ENCODE measurements at regions not wholly inside any gene's neighbourhood (a gene's known extent, or its start where the extent isn't known, plus 50 kb on each side); places are given as distances from the start of the nearest gene placed in this dataset.

- H3K27me3 ChIP-seq (ENCODE audit: insufficient read depth, low read length) = peaks cover 4% of the 10 kb centered on the region
- H3K36me3 ChIP-seq (ENCODE audit: insufficient read depth, low read length) = no peaks in the 10 kb centered on the region
- peaks cover 0 to 3% (median 0%) of the 10 kb centered on the region in 8 donors for H3K9me3 Mint-ChIP-seq
- H3K4me1 Mint-ChIP-seq = peaks cover 0 to 1% (median 0%) of the 10 kb centered on the region in 4 donors
- peaks cover 0 to 3% of the 10 kb centered on the region in 2 donors for H3K36me3 Mint-ChIP-seq
- ChIA-PET CTCF (ENCODE audit: partially characterized antibody) (no interaction called here), POLR2A (ENCODE audit: partially characterized antibody) (no interaction called here)
- no peak for DNase-seq
- H3K4me1 ChIP-seq (ENCODE audit: insufficient read depth, low read length) = no peaks in the 10 kb centered on the region
- peaks cover 21 to 26% of the 10 kb centered on the region in 2 donors for H3K27me3 Mint-ChIP-seq
- H3K9me3 ChIP-seq (ENCODE audit: control insufficient read depth in 1 of 2, low read length in 2 of 2) = no peaks in the 10 kb centered on the region
- H3K27ac Mint-ChIP-seq = no peak overlapping the region
- intact Hi-C loops (cut with micrococcal nuclease) = no loop called here
- H3K4me3 Mint-ChIP-seq = no peak overlapping the region
- H3K27ac ChIP-seq (ENCODE audit: low read depth, low read length) = no peak overlapping the region
- H3K4me3 ChIP-seq (ENCODE audit: low read length in 2 of 2) = no peak overlapping the region
Measured at GRCh38 chr4:147050356-147050765, 104.7 kb upstream of the TTC29 start.

- Histone ChIP-seq H3K4me1 (ENCODE audit: insufficient read depth, low read length) (no peaks in the 10 kb centered on the region), H3K4me3 (ENCODE audit: low read length in 2 of 2) (no peak overlapping the region), H3K27ac (ENCODE audit: low read depth, low read length) (no peak overlapping the region), H3K27me3 (ENCODE audit: insufficient read depth, low read length) (peaks cover 4% of the 10 kb centered on the region), H3K9me3 (ENCODE audit: control insufficient read depth in 1 of 2, low read length in 2 of 2) (no peaks in the 10 kb centered on the region), H3K36me3 (ENCODE audit: insufficient read depth, low read length) (no peaks in the 10 kb centered on the region)
- DNase-seq = no peak
- POLR2A ChIA-PET (ENCODE audit: partially characterized antibody) = no interaction called here
- H3K9me3 Mint-ChIP-seq = peaks cover 0 to 3% (median 0%) of the 10 kb centered on the region in 8 donors
- intact Hi-C loops (cut with micrococcal nuclease) = no loop called here
- peaks cover 2 to 6% (median 3%) of the 10 kb centered on the region in 4 donors for H3K4me1 Mint-ChIP-seq
- peaks cover 16 to 20% of the 10 kb centered on the region in 2 donors for H3K27me3 Mint-ChIP-seq
- H3K4me3 Mint-ChIP-seq = no peak overlapping the region
- peaks cover 0 to 3% of the 10 kb centered on the region in 2 donors for H3K36me3 Mint-ChIP-seq
- H3K27ac Mint-ChIP-seq = no peak overlapping the region
- CTCF ChIA-PET (ENCODE audit: partially characterized antibody) = no interaction called here
Measured at GRCh38 chr4:147052361-147052760, 106.7 kb upstream of the TTC29 start.

GRCh38 chr4:147054228-147054872, 108.7 kb upstream of the TTC29 start:
- ChIA-PET POLR2A (ENCODE audit: partially characterized antibody) (no interaction called here), CTCF (ENCODE audit: partially characterized antibody) (no interaction called here)
- peaks cover 4% of the 10 kb centered on the region for H3K27me3 ChIP-seq (ENCODE audit: insufficient read depth, low read length)
- no peak overlapping the region for H3K27ac Mint-ChIP-seq
- peaks cover 9 to 15% of the 10 kb centered on the region in 2 donors for H3K27me3 Mint-ChIP-seq
- no peak overlapping the region for H3K4me3 Mint-ChIP-seq
- intact Hi-C loops (cut with micrococcal nuclease) = no loop called here
- H3K27ac ChIP-seq (ENCODE audit: low read depth, low read length) = no peak overlapping the region
- peaks cover 6 to 12% (median 7%) of the 10 kb centered on the region in 4 donors for H3K4me1 Mint-ChIP-seq
- H3K9me3 ChIP-seq (ENCODE audit: control insufficient read depth in 1 of 2, low read length in 2 of 2) = no peaks in the 10 kb centered on the region
- peaks cover 0 to 3% of the 10 kb centered on the region in 2 donors for H3K36me3 Mint-ChIP-seq
- H3K9me3 Mint-ChIP-seq = peaks cover 0 to 3% (median 0%) of the 10 kb centered on the region in 8 donors
- H3K4me3 ChIP-seq (ENCODE audit: low read length in 2 of 2) = no peak overlapping the region
- no peak for DNase-seq
- H3K36me3 ChIP-seq (ENCODE audit: insufficient read depth, low read length) = no peaks in the 10 kb centered on the region
- H3K4me1 ChIP-seq (ENCODE audit: insufficient read depth, low read length) = no peaks in the 10 kb centered on the region

DNA sequence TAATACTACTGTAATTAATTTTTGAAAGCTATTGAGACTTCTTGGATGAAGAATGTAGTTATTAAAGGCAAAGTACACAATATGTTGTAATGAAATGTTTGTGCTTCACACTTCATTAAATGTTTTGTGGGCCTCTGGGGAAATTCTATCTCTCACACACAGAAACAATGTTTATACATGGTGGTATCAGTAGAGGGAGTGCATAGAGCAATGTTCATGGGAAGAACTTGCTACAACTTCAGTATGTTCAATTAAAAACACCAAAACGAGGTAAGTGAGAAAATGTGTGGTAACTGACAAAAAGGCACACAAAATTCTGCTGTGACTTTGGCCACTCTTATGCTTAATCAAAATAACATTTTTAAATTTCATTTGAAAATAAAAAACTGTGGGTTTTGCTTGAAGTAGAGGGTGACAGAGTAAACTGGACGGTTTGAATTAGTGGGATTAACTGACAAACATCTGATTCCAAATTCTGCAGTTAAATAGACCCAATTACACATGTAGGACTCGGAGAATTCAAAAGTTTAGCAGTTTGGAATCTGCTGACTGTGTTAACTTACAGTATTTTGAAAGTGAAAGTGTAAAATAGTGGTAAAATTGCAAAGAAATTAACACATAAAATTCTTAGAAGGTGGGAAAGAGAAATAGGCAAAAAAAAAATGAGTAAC, 111.4 kb upstream of the TTC29 start:
- H3K9me3 ChIP-seq (ENCODE audit: control insufficient read depth in 1 of 2, low read length in 2 of 2) = no peaks in the 10 kb centered on the region
- Mint-ChIP-seq H3K27ac (peak overlapping the region in 6 of 7 donors; percentile 42 to 91 (median 88)), H3K4me1 (peaks cover 5 to 12% (median 7%) of the 10 kb centered on the region in 4 donors), H3K36me3 (no peaks in the 10 kb centered on the region), H3K9me3 (no peaks in the 10 kb centered on the region), H3K27me3 (peaks cover 0 to 7% of the 10 kb centered on the region in 2 donors), H3K4me3 (peak overlapping the region; percentile 78 to 91 (median 88))
- ChIA-PET CTCF (ENCODE audit: partially characterized antibody) (interaction anchor here (0.6 to 1.3 kb wide), 2 partner anchors 40 to 810 kb away, joined by 3 to 4 read pairs; no protein-coding TSS in a partner anchor), POLR2A (ENCODE audit: partially characterized antibody) (no interaction called here)
- no peaks in the 10 kb centered on the region for H3K36me3 ChIP-seq (ENCODE audit: insufficient read depth, low read length)
- intact Hi-C loops (cut with micrococcal nuclease) = no loop called here
- no peak overlapping the region for H3K27ac ChIP-seq (ENCODE audit: low read depth, low read length)
- peak overlapping the region in 1 of 2 donors; percentile 49 for H3K4me3 ChIP-seq (ENCODE audit: low read length in 2 of 2)
- DNase-seq = no peak
- no peaks in the 10 kb centered on the region for H3K4me1 ChIP-seq (ENCODE audit: insufficient read depth, low read length)
- no peaks in the 10 kb centered on the region for H3K27me3 ChIP-seq (ENCODE audit: insufficient read depth, low read length)

- no peaks in the 10 kb centered on the region for H3K4me1 ChIP-seq (ENCODE audit: insufficient read depth, low read length)
- peak in 2 of 5 donors; percentile 0 to 7 for DNase-seq
- intact Hi-C loops (cut with micrococcal nuclease) = no loop called here
- ChIA-PET POLR2A (ENCODE audit: partially characterized antibody) (no interaction called here), CTCF (ENCODE audit: partially characterized antibody) (interaction anchor here (0.6 to 1.3 kb wide), 2 partner anchors 40 to 809 kb away, joined by 3 to 4 read pairs; no protein-coding TSS in a partner anchor)
- Mint-ChIP-seq H3K4me1 (peaks cover 5 to 12% (median 7%) of the 10 kb centered on the region in 4 donors), H3K36me3 (no peaks in the 10 kb centered on the region), H3K4me3 (peak overlapping the region; percentile 78 to 91 (median 88)), H3K9me3 (no peaks in the 10 kb centered on the region), H3K27ac (peak overlapping the region in 6 of 7 donors; percentile 42 to 91 (median 88)), H3K27me3 (peaks cover 1 to 7% of the 10 kb centered on the region in 2 donors)
- H3K27ac ChIP-seq (ENCODE audit: low read depth, low read length) = no peak overlapping the region
- H3K27me3 ChIP-seq (ENCODE audit: insufficient read depth, low read length) = no peaks in the 10 kb centered on the region
- peak overlapping the region in 1 of 2 donors; percentile 49 for H3K4me3 ChIP-seq (ENCODE audit: low read length in 2 of 2)
- H3K9me3 ChIP-seq (ENCODE audit: control insufficient read depth in 1 of 2, low read length in 2 of 2) = no peaks in the 10 kb centered on the region
- no peaks in the 10 kb centered on the region for H3K36me3 ChIP-seq (ENCODE audit: insufficient read depth, low read length)
Measured at GRCh38 chr4:147057611-147058190, 112.0 kb upstream of the TTC29 start.

GRCh38 chr4:147059064-147059731, 113.5 kb upstream of the TTC29 start:
- CTCF ChIA-PET (ENCODE audit: partially characterized antibody) = no interaction called here
- POLR2A ChIA-PET (ENCODE audit: partially characterized antibody) = no interaction called here
- intact Hi-C loops (cut with micrococcal nuclease) = no loop called here

More at GRCh38 chr4:147059064-147059731, 113.5 kb upstream of the TTC29 start:
- no peaks in the 10 kb centered on the region for H3K9me3 ChIP-seq (ENCODE audit: control insufficient read depth in 1 of 2, low read length in 2 of 2)
- Mint-ChIP-seq H3K27ac (no peak overlapping the region), H3K4me3 (no peak overlapping the region), H3K27me3 (peaks cover 1 to 4% of the 10 kb centered on the region in 2 donors), H3K36me3 (no peaks in the 10 kb centered on the region), H3K9me3 (no peaks in the 10 kb centered on the region), H3K4me1 (peaks cover 5 to 12% (median 7%) of the 10 kb centered on the region in 4 donors)
- H3K36me3 ChIP-seq (ENCODE audit: insufficient read depth, low read length) = no peaks in the 10 kb centered on the region
- H3K27me3 ChIP-seq (ENCODE audit: insufficient read depth, low read length) = no peaks in the 10 kb centered on the region
- no peaks in the 10 kb centered on the region for H3K4me1 ChIP-seq (ENCODE audit: insufficient read depth, low read length)
- H3K27ac ChIP-seq (ENCODE audit: low read depth, low read length) = no peak overlapping the region
- DNase-seq = no peak
- no peak overlapping the region for H3K4me3 ChIP-seq (ENCODE audit: low read length in 2 of 2)
